ENCODE measurements at regions not wholly inside any gene's neighbourhood (a gene's known extent, or its start where the extent isn't known, plus 50 kb on each side); places are given as distances from the start of the nearest gene placed in this dataset.
A peak's percentile ranks its signal among the peaks of the same experiment; 100 is the strongest.

GRCh38 chr21:43348170-43348766, 78.7 kb downstream of the SIK1 start:
- no peak for DNase-seq (ENCODE audit: low read depth, low spot score)

GRCh38 chr21:43347461-43348169, 79.3 kb downstream of the SIK1 start:
- no peak for DNase-seq (ENCODE audit: low read depth, low spot score)

GRCh38 chr21:43346551-43346950, 80.4 kb downstream of the SIK1 start:
- DNase-seq (ENCODE audit: low read depth, low spot score): no peak

- no peak for DNase-seq (ENCODE audit: low read depth, low spot score)
These were observed 81.1 kb downstream of the SIK1 start for GRCh38 chr21:43345746-43346409.

- no peak for DNase-seq (ENCODE audit: low read depth, low spot score)
These were observed 81.7 kb downstream of the SIK1 start for GRCh38 chr21:43345046-43345745.

GRCh38 chr21:43343992-43344886, 82.7 kb downstream of the SIK1 start:
- peak; percentile 62 for DNase-seq (ENCODE audit: low read depth, low spot score)

- no peak for DNase-seq (ENCODE audit: low read depth, low spot score)
These were observed 83.6 kb downstream of the SIK1 start for GRCh38 chr21:43343095-43343991.

- no peak for DNase-seq (ENCODE audit: low read depth, low spot score)
These were observed 84.5 kb downstream of the SIK1 start for GRCh38 chr21:43342301-43342881.

GRCh38 chr21:43341378-43342161, 85.4 kb downstream of the SIK1 start:
- DNase-seq (ENCODE audit: low read depth, low spot score): peak; percentile 79

GRCh38 chr21:43340491-43341377, 86.2 kb downstream of the SIK1 start:
- peak; percentile 71 for DNase-seq (ENCODE audit: low read depth, low spot score)

GRCh38 chr21:43339668-43340067, 87.3 kb downstream of the SIK1 start:
- no peak for DNase-seq (ENCODE audit: low read depth, low spot score)

- no peak for DNase-seq (ENCODE audit: low read depth, low spot score)
These were observed 88.0 kb downstream of the SIK1 start for GRCh38 chr21:43338951-43339350.

- DNase-seq (ENCODE audit: low read depth, low spot score): no peak
These were observed 88.9 kb downstream of the SIK1 start for GRCh38 chr21:43337901-43338655.

- DNase-seq (ENCODE audit: low read depth, low spot score): no peak
These were observed 91.8 kb downstream of the SIK1 start for GRCh38 chr21:43335119-43335518.

- DNase-seq (ENCODE audit: low read depth, low spot score): no peak
These were observed 92.5 kb downstream of the SIK1 start for GRCh38 chr21:43334214-43334958.

GRCh38 chr21:43333298-43334062, 93.5 kb downstream of the SIK1 start:
- no peak for DNase-seq (ENCODE audit: low read depth, low spot score)
